OCI-LY7 (cell line): ENCODE measurements at regions not wholly inside any gene's neighbourhood (a gene's known extent, or its start where the extent isn't known, plus 50 kb on each side); places are given as distances from the start of the nearest gene placed in this dataset.

Experiments
- BruUV-seq: library from RNA; stranded (reverse); fragments of 400-500 nt; replicated peaks from 2 replicates; lab custom pipeline; 2021; lab: Mats Ljungman, UMichigan
- CTCF ChIA-PET: fragments of 300-600 bp; sonication (Branson Sonifier 250); formaldehyde crosslinking; loops from one replicate; lab custom pipeline; 2022; ENCODE audit warnings: antibody characterized with exemption; ENCODE audit not compliant: unreplicated experiment; lab: Charles Lee
- POLR2A ChIA-PET: fragments of 300-600 bp; sonication (Branson Sonifier 250); formaldehyde crosslinking; loops from one replicate; lab custom pipeline; 2022; ENCODE audit warnings: antibody characterized with exemption; lab: Charles Lee
- DNase-seq: peaks from one replicate; pipeline ENCODE4 v3.0.0-alpha.2; 2015; ENCODE audit warnings: low spot score
- H2AFZ ChIP-seq: fragments of 200-600 bp; sonication (generic), shearing (Covaris generic); 2 replicates; pipeline ENCODE4 v1.6.1; 2014; ENCODE audit warnings: mild to moderate bottlenecking, antibody characterized with exemption, low read length, moderate library complexity
- H3K27ac ChIP-seq: fragments of 200-600 bp; sonication (generic); 2 replicates; pipeline ENCODE4 v1.5.1; 2014; ENCODE audit warnings: mixed run types, low read depth, mild to moderate bottlenecking, moderate library complexity, low read length, inconsistent platforms; ENCODE audit not compliant: poor library complexity, severe bottlenecking
- H3K36me3 ChIP-seq: fragments of 200-600 bp; sonication (generic); 2 replicates; pipeline ENCODE4 v1.6.1; 2014; ENCODE audit warnings: mild to moderate bottlenecking, antibody characterized with exemption, low read length, moderate library complexity, mixed read lengths; ENCODE audit not compliant: insufficient read depth
- H3K4me1 ChIP-seq: fragments of 200-600 bp; sonication (generic); 2 replicates; pipeline ENCODE4 v1.5.1; 2014; ENCODE audit warnings: mild to moderate bottlenecking, low read length; ENCODE audit not compliant: insufficient read depth, poor library complexity, severe bottlenecking
- H3K4me2 ChIP-seq: fragments of 200-600 bp; sonication (generic); 2 replicates; pipeline ENCODE4 v1.6.1; 2014; ENCODE audit warnings: mild to moderate bottlenecking, low read length
- H3K4me3 ChIP-seq: fragments of 200-600 bp; sonication (generic); 2 replicates; pipeline ENCODE4 v1.5.1; 2014; ENCODE audit warnings: mild to moderate bottlenecking, low read depth, low read length; ENCODE audit not compliant: poor library complexity, severe bottlenecking
- H3K79me2 ChIP-seq: fragments of 200-600 bp; sonication (generic); 2 replicates; pipeline ENCODE4 v1.6.1; 2016; ENCODE audit warnings: low read depth, mild to moderate bottlenecking, low read length, moderate library complexity, mixed read lengths; ENCODE audit not compliant: insufficient read depth
- H3K9me2 ChIP-seq: fragments of 200-600 bp; sonication (generic); 2 replicates; pipeline ENCODE4 v1.6.1; 2016; ENCODE audit warnings: mild to moderate bottlenecking, low read length, mixed read lengths; ENCODE audit not compliant: insufficient read depth
- H3K9me3 ChIP-seq: fragments of 200-600 bp; sonication (generic); 2 replicates; pipeline ENCODE4 v1.6.1; 2014; ENCODE audit warnings: mild to moderate bottlenecking, mixed run types, low read length, mixed read lengths
- H4K20me1 ChIP-seq: fragments of 200-600 bp; sonication (generic); 2 replicates; pipeline ENCODE4 v1.6.1; 2014; ENCODE audit warnings: mild to moderate bottlenecking, antibody characterized with exemption, low read length, moderate library complexity, mixed read lengths; ENCODE audit not compliant: insufficient read depth
- EZH2phosphoT487 ChIP-seq: fragments of 200-600 bp; sonication (generic); IDR thresholded peaks from 2 replicates; pipeline ENCODE4 v1.6.1; 2018; ENCODE audit warnings: low read depth, borderline replicate concordance, mild to moderate bottlenecking, mixed run types, antibody characterized with exemption, low read length, moderate library complexity, mixed read lengths
- intact Hi-C: fragments of 100-400 bp; cut with micrococcal nuclease; formaldehyde crosslinking; loops from one replicate; pipeline ENCODE4 v1.10.0; 2022; ENCODE audit not compliant: unreplicated experiment
- TF ChIP-seq, protein P1 (sequence below): fragments of 200-600 bp; sonication (generic); conservative IDR thresholded peaks from 2 replicates; pipeline ENCODE4 v1.5.1; 2014; ENCODE audit warnings: mild to moderate bottlenecking, antibody characterized with exemption, low read length, moderate library complexity, mixed read lengths

DNA sequence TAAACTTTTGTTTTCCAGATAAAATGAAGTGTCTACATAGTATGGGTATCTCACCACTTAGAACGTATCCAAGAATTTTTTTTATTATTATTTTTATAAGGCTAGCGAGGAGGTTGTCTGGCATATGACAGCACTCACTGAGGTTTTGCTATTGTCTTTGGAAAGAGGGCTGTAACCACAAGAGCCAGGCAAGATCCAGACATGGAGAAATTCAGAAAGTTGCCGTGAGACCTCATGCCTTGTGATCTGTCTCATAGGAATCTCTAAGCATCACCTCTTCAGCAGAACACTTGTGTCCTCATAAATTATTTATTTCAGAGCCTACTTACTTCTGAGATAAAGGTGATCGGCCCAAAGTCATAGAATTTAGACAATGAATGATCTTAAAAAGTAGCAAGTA, 410.8 kb downstream of the CDH11 start:
- DNase-seq: no peak
- CTCF ChIA-PET: no interaction called here
- H3K79me2 ChIP-seq: no peaks in the 10 kb centered on the region
- no peaks in the 10 kb centered on the region for H3K9me2 ChIP-seq
- no peaks in the 10 kb centered on the region for H3K36me3 ChIP-seq
- TF ChIP-seq EZH2phosphoT487: no peak
- TF ChIP-seq, protein P1, sequence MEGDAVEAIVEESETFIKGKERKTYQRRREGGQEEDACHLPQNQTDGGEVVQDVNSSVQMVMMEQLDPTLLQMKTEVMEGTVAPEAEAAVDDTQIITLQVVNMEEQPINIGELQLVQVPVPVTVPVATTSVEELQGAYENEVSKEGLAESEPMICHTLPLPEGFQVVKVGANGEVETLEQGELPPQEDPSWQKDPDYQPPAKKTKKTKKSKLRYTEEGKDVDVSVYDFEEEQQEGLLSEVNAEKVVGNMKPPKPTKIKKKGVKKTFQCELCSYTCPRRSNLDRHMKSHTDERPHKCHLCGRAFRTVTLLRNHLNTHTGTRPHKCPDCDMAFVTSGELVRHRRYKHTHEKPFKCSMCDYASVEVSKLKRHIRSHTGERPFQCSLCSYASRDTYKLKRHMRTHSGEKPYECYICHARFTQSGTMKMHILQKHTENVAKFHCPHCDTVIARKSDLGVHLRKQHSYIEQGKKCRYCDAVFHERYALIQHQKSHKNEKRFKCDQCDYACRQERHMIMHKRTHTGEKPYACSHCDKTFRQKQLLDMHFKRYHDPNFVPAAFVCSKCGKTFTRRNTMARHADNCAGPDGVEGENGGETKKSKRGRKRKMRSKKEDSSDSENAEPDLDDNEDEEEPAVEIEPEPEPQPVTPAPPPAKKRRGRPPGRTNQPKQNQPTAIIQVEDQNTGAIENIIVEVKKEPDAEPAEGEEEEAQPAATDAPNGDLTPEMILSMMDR: no peak
- no peaks in the 10 kb centered on the region for H4K20me1 ChIP-seq
- no TSS peak for BruUV-seq
- H3K4me3 ChIP-seq: no peak overlapping the region
- H2AFZ ChIP-seq: no peak overlapping the region
- H3K4me1 ChIP-seq: no peaks in the 10 kb centered on the region
- H3K9me3 ChIP-seq: no peaks in the 10 kb centered on the region
- H3K4me2 ChIP-seq: no peak overlapping the region
- no peak overlapping the region for H3K27ac ChIP-seq
- intact Hi-C loops: no loop called here
- POLR2A ChIA-PET: no interaction called here

DNA sequence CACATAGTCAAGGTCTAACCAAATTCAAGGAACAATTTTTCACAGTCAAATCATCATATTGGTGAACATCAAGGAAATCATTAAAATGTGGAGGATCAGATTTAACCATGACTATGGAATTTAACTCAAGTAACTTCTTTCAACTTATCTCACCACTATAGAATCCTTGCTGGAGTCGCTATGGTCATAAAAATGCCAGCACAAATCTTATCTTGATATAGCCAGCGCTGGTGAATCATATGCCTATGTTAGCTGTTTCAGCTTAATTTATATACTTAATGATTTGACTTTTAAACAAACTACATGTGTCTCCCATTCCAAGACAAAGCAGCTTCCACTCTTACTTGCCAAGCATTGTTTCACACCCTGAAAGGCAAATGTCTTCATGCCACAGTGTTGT, 416.4 kb downstream of the CDH11 start:
- no peak overlapping the region for H3K27ac ChIP-seq
- intact Hi-C loops: no loop called here
- H3K9me3 ChIP-seq: no peaks in the 10 kb centered on the region
- H2AFZ ChIP-seq: no peak overlapping the region
- TF ChIP-seq, protein P1: no peak
- TF ChIP-seq EZH2phosphoT487: no peak
- POLR2A ChIA-PET: no interaction called here
- H3K4me3 ChIP-seq: no peak overlapping the region
- H4K20me1 ChIP-seq: no peaks in the 10 kb centered on the region
- H3K9me2 ChIP-seq: no peaks in the 10 kb centered on the region
- no peaks in the 10 kb centered on the region for H3K79me2 ChIP-seq
- BruUV-seq: no TSS peak
- CTCF ChIA-PET: no interaction called here
- no peaks in the 10 kb centered on the region for H3K36me3 ChIP-seq
- DNase-seq: no peak
- H3K4me1 ChIP-seq: no peaks in the 10 kb centered on the region
- H3K4me2 ChIP-seq: no peak overlapping the region

DNA sequence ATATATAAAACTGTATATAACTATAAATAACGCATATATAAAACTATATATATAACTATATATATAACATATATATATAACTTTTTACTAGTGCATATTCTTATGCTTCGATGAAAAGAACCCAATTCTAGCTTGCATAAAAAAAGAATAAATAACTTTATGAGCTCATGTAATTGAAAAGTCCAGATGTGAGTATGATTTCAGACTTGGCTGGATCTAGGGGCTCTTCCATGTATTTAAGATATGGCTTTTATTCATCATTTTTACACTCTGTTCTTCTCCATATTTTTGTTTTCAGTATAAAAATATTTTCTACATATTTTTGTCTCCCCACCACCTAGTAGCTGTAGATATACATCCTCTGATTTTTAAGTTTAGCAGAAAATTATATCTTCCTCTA, 417.5 kb downstream of the CDH11 start:
- no peak overlapping the region for H2AFZ ChIP-seq
- no peak overlapping the region for H3K27ac ChIP-seq
- ChIA-PET POLR2A (interaction anchor here (0.6 kb wide), 1 partner anchor 868 kb away, joined by 3 read pairs; no protein-coding TSS in a partner anchor), CTCF (no interaction called here)
- intact Hi-C loops: no loop called here
- no peak overlapping the region for H3K4me3 ChIP-seq
- H3K9me3 ChIP-seq: no peaks in the 10 kb centered on the region
- H3K4me2 ChIP-seq: no peak overlapping the region
- no peaks in the 10 kb centered on the region for H3K4me1 ChIP-seq
- no TSS peak for BruUV-seq
- TF ChIP-seq, protein P1: no peak
- no peak for TF ChIP-seq EZH2phosphoT487
- DNase-seq: no peak
- no peaks in the 10 kb centered on the region for H4K20me1 ChIP-seq
- H3K79me2 ChIP-seq: no peaks in the 10 kb centered on the region
- H3K36me3 ChIP-seq: no peaks in the 10 kb centered on the region
- no peaks in the 10 kb centered on the region for H3K9me2 ChIP-seq
